PFSK-1 (cell line): ENCODE measurements at regions not wholly inside any gene's neighbourhood (a gene's known extent, or its start where the extent isn't known, plus 50 kb on each side); places are given as distances from the start of the nearest gene placed in this dataset.

Experiments used
- FOXP2 ChIP-seq: optimal IDR thresholded peaks from 2 replicates; pipeline ENCODE3; 2011; ENCODE audit warnings: borderline replicate concordance, control low read depth, inconsistent platforms; ENCODE audit not compliant: insufficient read depth; ENCODE audit errors: extremely low read length, extremely low read depth
- POLR2AphosphoS5 ChIP-seq: IDR thresholded peaks from 2 replicates; pipeline ENCODE4 v1.6.1; 2012; ENCODE audit warnings: low read depth, mild to moderate bottlenecking, control low read depth, low read length, moderate library complexity
- REST ChIP-seq, 2 experiments: IDR thresholded peaks; 2 replicates each; pipeline versions ENCODE4 v1.6.1 to v1.8.0; 2011 to 2012; ENCODE audit warnings: low read depth in 2 of 2, low read length in 2 of 2, control low read depth in 1 of 2, inconsistent platforms in 1 of 2, mild to moderate bottlenecking in 1 of 2, moderate library complexity in 1 of 2; ENCODE audit not compliant: insufficient read depth in 1 of 2
- SIN3A ChIP-seq: IDR thresholded peaks from 2 replicates; pipeline ENCODE4 v1.6.1; 2012; ENCODE audit warnings: mild to moderate bottlenecking, low read length, moderate library complexity, borderline replicate concordance; ENCODE audit not compliant: insufficient read depth
- TAF1 ChIP-seq: IDR thresholded peaks from 2 replicates; pipeline ENCODE4 v1.6.1; 2012; ENCODE audit warnings: low read length, control low read depth, borderline replicate concordance; ENCODE audit not compliant: insufficient read depth

- TF ChIP-seq TAF1 (no peak), POLR2AphosphoS5 (no peak), FOXP2 (no peak), SIN3A (no peak), REST (IDR thresholded peaks at IDR 0.05; ENCODE audit: insufficient read depth in 1 of 2, low read depth in 2 of 2, low read length in 2 of 2) (no peak)
Observed at GRCh38 chr1:175889848-175890247, 146.5 kb upstream of the TNR start.

- TF ChIP-seq TAF1 = no peak
- no peak for TF ChIP-seq REST (IDR thresholded peaks at IDR 0.05; ENCODE audit: insufficient read depth in 1 of 2, low read depth in 2 of 2, low read length in 2 of 2)
- TF ChIP-seq POLR2AphosphoS5 = no peak
- no peak for TF ChIP-seq SIN3A
- no peak for TF ChIP-seq FOXP2
Observed at GRCh38 chr1:175888996-175889395, 145.6 kb upstream of the TNR start.

- TF ChIP-seq POLR2AphosphoS5 (no peak), REST (IDR thresholded peaks at IDR 0.05; ENCODE audit: insufficient read depth in 1 of 2, low read depth in 2 of 2, low read length in 2 of 2) (peak in 1 of 2 experiments; percentile 44; a peak in 1 of 4 replicates)
Observed at GRCh38 chr1:175887981-175888428, 144.6 kb upstream of the TNR start.

- no peak for TF ChIP-seq FOXP2
- no peak for TF ChIP-seq REST (IDR thresholded peaks at IDR 0.05; ENCODE audit: insufficient read depth in 1 of 2, low read depth in 2 of 2, low read length in 2 of 2)
- TF ChIP-seq POLR2AphosphoS5 = no peak
Observed at GRCh38 chr1:175887521-175887920, 144.1 kb upstream of the TNR start.

- no peak for TF ChIP-seq SIN3A
- TF ChIP-seq FOXP2 = no peak
- no peak for TF ChIP-seq POLR2AphosphoS5
- TF ChIP-seq REST (IDR thresholded peaks at IDR 0.05; ENCODE audit: insufficient read depth in 1 of 2, low read depth in 2 of 2, low read length in 2 of 2) = no peak
- no peak for TF ChIP-seq TAF1
Observed at GRCh38 chr1:175885326-175885725, 141.9 kb upstream of the TNR start.
